B cell (primary cell): ENCODE measurements at regions not wholly inside any gene's neighbourhood (a gene's known extent, or its start where the extent isn't known, plus 50 kb on each side); places are given as distances from the start of the nearest gene placed in this dataset.

Experiments
- ATAC-seq: fragments of 200-7000 bp; cut with Tn5 transposase; one replicate; pipeline ENCODE4 v1.10.0; 2021; ENCODE audit warnings: low read depth, mild to moderate bottlenecking, moderate number of reproducible peaks, moderate library complexity
- CTCF ChIA-PET: fragments of 350-600 bp; sonication (Branson Sonifier 250); formaldehyde crosslinking; loops from one replicate; lab custom pipeline; 2021; ENCODE audit warnings: antibody characterized with exemption, inconsistent platforms; lab: Charles Lee
- POLR2A ChIA-PET: fragments of 350-600 bp; sonication (Branson Sonifier 250); formaldehyde crosslinking; loops from one replicate; lab custom pipeline; 2021; ENCODE audit warnings: antibody characterized with exemption; lab: Charles Lee
- DNase-seq: peaks from one replicate; pipeline ENCODE4 v3.0.0; 2013
- H2AFZ ChIP-seq: 2 replicates; pipeline ENCODE4 v1.6.1; 2012; ENCODE audit warnings: mild to moderate bottlenecking, low read depth, low read length; ENCODE audit not compliant: insufficient read depth, poor library complexity, severe bottlenecking
- H3K27ac ChIP-seq, 2 donors: 1 replicate in 1 of 2; 2 replicates in 1 of 2; pipeline ENCODE4 v1.5.1; 2012 to 2013; ENCODE audit warnings: low read length in 2 of 2, mild to moderate bottlenecking in 2 of 2, moderate library complexity in 1 of 2
- H3K27me3 ChIP-seq, 4 experiments: fragments of 200-600 bp in 1 of 4; sonication (generic) in 1 of 4; replicated peaks in 1 of 4; 1 replicate in 2 of 4; 2 replicates in 2 of 4; pipeline versions ENCODE4 v1.6.1 to v1.7.0; 2013 to 2016; ENCODE audit warnings: low read length in 3 of 4, mild to moderate bottlenecking in 2 of 4, mixed read lengths in 1 of 4, moderate library complexity in 1 of 4; ENCODE audit not compliant: insufficient read depth in 4 of 4, control insufficient read depth in 3 of 4; ENCODE audit errors: control extremely low read depth in 1 of 4
- H3K36me3 ChIP-seq, 2 experiments: replicated peaks in 1 of 2; 1 replicate in 1 of 2; 2 replicates in 1 of 2; pipeline versions ENCODE4 v1.6.1 to v1.7.1; 2013; ENCODE audit warnings: low read length in 1 of 2; ENCODE audit not compliant: insufficient read depth in 2 of 2, control insufficient read depth in 1 of 2; ENCODE audit errors: control extremely low read depth in 1 of 2, extremely low read depth in 1 of 2
- H3K4me1 ChIP-seq, 2 donors: fragments of 200-600 bp in 1 of 2; sonication (generic) in 1 of 2; 1 replicate in 1 of 2; 2 replicates in 1 of 2; pipeline versions ENCODE4 v1.5.1 to v1.6.1; 2013 to 2017; ENCODE audit warnings: low read length in 2 of 2; ENCODE audit not compliant: control insufficient read depth in 2 of 2, insufficient read depth in 2 of 2
- H3K4me2 ChIP-seq: replicated peaks from 2 replicates; pipeline ENCODE3; 2012; ENCODE audit warnings: mild to moderate bottlenecking, low read depth, low read length; ENCODE audit not compliant: poor library complexity, severe bottlenecking
- H3K4me3 ChIP-seq, 5 experiments: fragments of 200-600 bp in 1 of 5; sonication (generic) in 1 of 5; 1 replicate in 3 of 5; 2 replicates in 2 of 5; pipeline versions ENCODE4 v1.5.1 to v1.7.0; 2011 to 2016; ENCODE audit warnings: low read length in 4 of 5, mild to moderate bottlenecking in 4 of 5, low read depth in 2 of 5, control low read depth in 1 of 5, moderate library complexity in 1 of 5; ENCODE audit not compliant: insufficient read depth in 1 of 5; ENCODE audit errors: control extremely low read depth in 1 of 5, extremely low read depth in 1 of 5
- H3K79me2 ChIP-seq: fragments of 200-600 bp; sonication (generic); one replicate; pipeline ENCODE4 v1.6.0; 2016; ENCODE audit warnings: low read length; ENCODE audit not compliant: control insufficient read depth, insufficient read depth
- H3K9ac ChIP-seq: fragments of 200-600 bp; sonication (generic); 2 replicates; pipeline ENCODE4 v1.6.1; 2017; ENCODE audit warnings: mild to moderate bottlenecking, low read length, moderate library complexity
- H3K9me3 ChIP-seq, 3 donors: one replicate each; pipeline versions ENCODE4 v1.6.1 to v1.7.1; 2013; ENCODE audit warnings: low read length in 2 of 3; ENCODE audit not compliant: control insufficient read depth in 2 of 3, insufficient read depth in 1 of 3; ENCODE audit errors: control extremely low read depth in 1 of 3
- H4K20me1 ChIP-seq: 2 replicates; pipeline ENCODE4 v1.6.0; 2012; ENCODE audit warnings: mild to moderate bottlenecking, low read length; ENCODE audit not compliant: insufficient read depth, control insufficient read depth, poor library complexity, severe bottlenecking
- H3K27ac Mint-ChIP-seq: one replicate; pipeline ENCODE4 v1.8.0; 2021; ENCODE audit warnings: mixed read lengths
- H3K27me3 Mint-ChIP-seq: one replicate; pipeline ENCODE4 v1.8.0; 2021; ENCODE audit warnings: mixed read lengths
- H3K4me1 Mint-ChIP-seq: one replicate; pipeline ENCODE4 v1.8.0; 2021; ENCODE audit warnings: mixed read lengths
- H3K4me3 Mint-ChIP-seq: one replicate; pipeline ENCODE4 v1.8.0; 2021; ENCODE audit warnings: mixed read lengths
- H3K9me3 Mint-ChIP-seq: one replicate; pipeline ENCODE4 v1.8.0; 2022; ENCODE audit warnings: mixed read lengths; ENCODE audit not compliant: insufficient read depth
- CTCF ChIP-seq: fragments of 200-600 bp; IDR thresholded peaks from one replicate; pipeline ENCODE4 v1.8.0; 2022; ENCODE audit warnings: antibody characterized with exemption, mild to moderate bottlenecking
- EZH2 ChIP-seq: IDR thresholded peaks from 2 replicates; pipeline ENCODE4 v1.6.1; 2012; ENCODE audit warnings: borderline replicate concordance, low read depth, mild to moderate bottlenecking, moderate library complexity, low read length; ENCODE audit not compliant: insufficient read depth, poor library complexity, severe bottlenecking
- WGBS: methylation state at CpG from one replicate; pipeline ENCODE4 v1.1.5; 2013; ENCODE audit warnings: missing lambda C conversion rate; ENCODE audit not compliant: insufficient coverage; 5-methylcytosine and 5-hydroxymethylcytosine counted together
- intact Hi-C: fragments of 100-400 bp; cut with micrococcal nuclease; formaldehyde crosslinking; loops from one replicate; pipeline ENCODE4 v1.10.0; 2022

GRCh38 chr2:118322406-118322805, 234.1 kb downstream of the INSIG2 start:
- no peak for DNase-seq
- Mint-ChIP-seq H3K27me3 (peaks cover 11% of the 10 kb centered on the region), H3K4me3 (no peak overlapping the region), H3K27ac (no peak overlapping the region), H3K9me3 (no peaks in the 10 kb centered on the region), H3K4me1 (no peaks in the 10 kb centered on the region)
- Histone ChIP-seq H3K36me3 (no peaks in the 10 kb centered on the region), H3K4me1 (no peaks in the 10 kb centered on the region), H3K9ac (no peak overlapping the region), H3K27me3 (peaks cover 0 to 3% (median 0%) of the 10 kb centered on the region in 4 experiments), H3K4me2 (no peak overlapping the region), H3K27ac (no peak overlapping the region), H3K9me3 (no peaks in the 10 kb centered on the region), H4K20me1 (no peaks in the 10 kb centered on the region), H2AFZ (no peak overlapping the region), H3K79me2 (no peaks in the 10 kb centered on the region), H3K4me3 (no peak overlapping the region)
- intact Hi-C loops: no loop called here
- no CpG with 5 or more reads among the region's 2 CpGs for WGBS
- ChIA-PET CTCF (no interaction called here), POLR2A (no interaction called here)
- ATAC-seq: no peak
- no peak for TF ChIP-seq EZH2
- no peak for TF ChIP-seq CTCF

- H4K20me1 ChIP-seq: no peaks in the 10 kb centered on the region
- Mint-ChIP-seq H3K27ac (no peak overlapping the region), H3K4me3 (no peak overlapping the region), H3K27me3 (peaks cover 11% of the 10 kb centered on the region), H3K9me3 (no peaks in the 10 kb centered on the region), H3K4me1 (no peaks in the 10 kb centered on the region)
- no peaks in the 10 kb centered on the region for H3K79me2 ChIP-seq
- ChIA-PET CTCF (no interaction called here), POLR2A (no interaction called here)
- H2AFZ ChIP-seq: no peak overlapping the region
- ATAC-seq (no peak), DNase-seq (no peak)
- H3K4me2 ChIP-seq: no peak overlapping the region
- H3K27me3 ChIP-seq: peaks cover 0 to 4% (median 1%) of the 10 kb centered on the region in 4 experiments
- no peak overlapping the region for H3K4me3 ChIP-seq
- no peaks in the 10 kb centered on the region for H3K36me3 ChIP-seq
- no peaks in the 10 kb centered on the region for H3K4me1 ChIP-seq
- intact Hi-C loops: no loop called here
- TF ChIP-seq CTCF (no peak), EZH2 (no peak)
- WGBS: 13% methylated on average over 1 of the region's 5 CpGs
- H3K27ac ChIP-seq: no peak overlapping the region
- no peaks in the 10 kb centered on the region for H3K9me3 ChIP-seq
- H3K9ac ChIP-seq: no peak overlapping the region
Measured at GRCh38 chr2:118321432-118322105, 233.3 kb downstream of the INSIG2 start.
